Keratinocyte (primary cell): ENCODE measurements at regions not wholly inside any gene's neighbourhood (a gene's known extent, or its start where the extent isn't known, plus 50 kb on each side); places are given as distances from the start of the nearest gene placed in this dataset.
"Not testable (repeated sequence)": the region's sequence is repeated elsewhere in the genome, so short reads cannot be mapped to it uniquely, and the experiment has no call there.

Experiments
- DNase-seq: peaks from one replicate; pipeline ENCODE4 v3.0.0-alpha.2; 2011; ENCODE audit warnings: low read depth, missing footprints, low spot score
- FAIRE-seq: peaks from 2 replicates; lab custom pipeline; 2011; peaks lifted over from hg19 to GRCh38; lab: Jason Lieb, UNC
- H2AFZ ChIP-seq: 2 replicates; pipeline ENCODE4 v1.6.0; 2012; ENCODE audit warnings: low read length, control low read depth, inconsistent platforms; ENCODE audit not compliant: control insufficient read depth
- H3K27ac ChIP-seq: 2 replicates; pipeline ENCODE4 v1.5.1; 2011; ENCODE audit warnings: low read length; ENCODE audit not compliant: control insufficient read depth, insufficient read depth
- H3K27me3 ChIP-seq: 3 replicates; pipeline ENCODE4 v1.6.0; 2011; ENCODE audit warnings: low read length; ENCODE audit not compliant: control insufficient read depth, insufficient read depth; ENCODE audit errors: extremely low read depth
- H3K36me3 ChIP-seq, 2 experiments: 2 replicates in 1 of 2; 3 replicates in 1 of 2; pipeline ENCODE4 v1.5.1; 2011; ENCODE audit warnings: low read length in 2 of 2, mild to moderate bottlenecking in 1 of 2; ENCODE audit not compliant: control insufficient read depth in 2 of 2, insufficient read depth in 2 of 2; ENCODE audit errors: extremely low read depth in 1 of 2
- H3K4me1 ChIP-seq: 3 replicates; pipeline ENCODE4 v1.5.1; 2011; ENCODE audit warnings: low read length; ENCODE audit not compliant: control insufficient read depth, insufficient read depth; ENCODE audit errors: extremely low read depth
- H3K4me2 ChIP-seq: 3 replicates; pipeline ENCODE4 v1.6.0; 2011; ENCODE audit warnings: low read depth, low read length; ENCODE audit not compliant: control insufficient read depth, insufficient read depth; ENCODE audit errors: extremely low read depth
- H3K4me3 ChIP-seq, 3 experiments: fragments of 200-600 bp in 1 of 3; sonication (generic) in 1 of 3; 2 replicates in 2 of 3; 3 replicates in 1 of 3; pipeline ENCODE4 v1.5.1; 2011 to 2016; ENCODE audit warnings: low read length in 3 of 3, mild to moderate bottlenecking in 3 of 3, control low read depth in 2 of 3, inconsistent platforms in 1 of 3, low read depth in 1 of 3, mixed read lengths in 1 of 3, mixed run types in 1 of 3, moderate library complexity in 1 of 3; ENCODE audit not compliant: control insufficient read depth in 2 of 3, insufficient read depth in 2 of 3; ENCODE audit errors: extremely low read depth in 1 of 3
- H3K79me2 ChIP-seq: 2 replicates; pipeline ENCODE4 v1.6.0; 2012; ENCODE audit warnings: low read length; ENCODE audit not compliant: control insufficient read depth, insufficient read depth
- H3K9ac ChIP-seq: 3 replicates; pipeline ENCODE4 v1.6.0; 2011; ENCODE audit warnings: low read length; ENCODE audit not compliant: control insufficient read depth, insufficient read depth; ENCODE audit errors: extremely low read depth
- H3K9me1 ChIP-seq: 3 replicates; pipeline ENCODE4 v1.6.0; 2011; ENCODE audit warnings: low read length; ENCODE audit not compliant: control insufficient read depth, insufficient read depth; ENCODE audit errors: extremely low read depth
- H3K9me3 ChIP-seq: 2 replicates; pipeline ENCODE4 v1.5.1; 2012; ENCODE audit warnings: low read depth, low read length; ENCODE audit not compliant: control insufficient read depth
- H4K20me1 ChIP-seq: 3 replicates; pipeline ENCODE4 v1.6.0; 2011; ENCODE audit warnings: low read length; ENCODE audit not compliant: control insufficient read depth, insufficient read depth; ENCODE audit errors: extremely low read depth
- dilution Hi-C: fragments of 300-500 bp; cut with MboI; formaldehyde crosslinking; loops from one replicate; pipeline ENCODE4 v1.7.0; 2020; ENCODE audit warnings: low sequenced_read_pairs; ENCODE audit not compliant: extremely low pct_ligation_motif_present

GRCh38 chr15:22577828-22578227 is 119.1 kb downstream of the GOLGA6L22 start:
- H4K20me1 ChIP-seq, H3K9me1 ChIP-seq, H3K36me3 ChIP-seq, DNase-seq, H3K4me1 ChIP-seq, H3K9ac ChIP-seq, FAIRE-seq, H3K27me3 ChIP-seq, H3K79me2 ChIP-seq, H3K27ac ChIP-seq, H3K4me2 ChIP-seq, H2AFZ ChIP-seq, H3K4me3 ChIP-seq, H3K9me3 ChIP-seq, dilution Hi-C loops: not testable (repeated sequence)

- H3K9me1 ChIP-seq, FAIRE-seq, DNase-seq, dilution Hi-C loops, H3K4me1 ChIP-seq, H3K27me3 ChIP-seq, H3K27ac ChIP-seq, H3K4me2 ChIP-seq, H3K9me3 ChIP-seq, H3K4me3 ChIP-seq, H3K79me2 ChIP-seq, H3K36me3 ChIP-seq, H4K20me1 ChIP-seq, H3K9ac ChIP-seq, H2AFZ ChIP-seq: not testable (repeated sequence)
Observed at GRCh38 chr15:22579213-22579612, 120.5 kb downstream of the GOLGA6L22 start.

GRCh38 chr15:22587391-22587790 is 128.7 kb downstream of the GOLGA6L22 start:
- H3K27ac ChIP-seq, H3K4me2 ChIP-seq, H3K79me2 ChIP-seq, H3K27me3 ChIP-seq, H3K36me3 ChIP-seq, H3K9ac ChIP-seq, dilution Hi-C loops, H4K20me1 ChIP-seq, H2AFZ ChIP-seq, H3K9me1 ChIP-seq, FAIRE-seq, H3K4me3 ChIP-seq, H3K9me3 ChIP-seq, H3K4me1 ChIP-seq, DNase-seq: not testable (repeated sequence)

- H4K20me1 ChIP-seq, dilution Hi-C loops, H3K9me1 ChIP-seq, H3K4me1 ChIP-seq, H3K9me3 ChIP-seq, H3K36me3 ChIP-seq, FAIRE-seq, H3K4me2 ChIP-seq, H3K9ac ChIP-seq, H3K27me3 ChIP-seq, H3K27ac ChIP-seq, H3K79me2 ChIP-seq, H3K4me3 ChIP-seq, H2AFZ ChIP-seq, DNase-seq: not testable (repeated sequence)
Observed at GRCh38 chr15:22598552-22598951, 139.8 kb downstream of the GOLGA6L22 start.

- dilution Hi-C loops, H3K79me2 ChIP-seq, DNase-seq, H3K4me3 ChIP-seq, H3K4me2 ChIP-seq, H4K20me1 ChIP-seq, H3K9ac ChIP-seq, H3K36me3 ChIP-seq, H3K9me1 ChIP-seq, H3K4me1 ChIP-seq, H3K27me3 ChIP-seq, H2AFZ ChIP-seq, H3K9me3 ChIP-seq, H3K27ac ChIP-seq, FAIRE-seq: not testable (repeated sequence)
Observed at GRCh38 chr15:22599526-22600320, 141.0 kb downstream of the GOLGA6L22 start.
